ENCODE measurements at regions not wholly inside any gene's neighbourhood (a gene's known extent, or its start where the extent isn't known, plus 50 kb on each side); places are given as distances from the start of the nearest gene placed in this dataset.

GRCh38 chr5:143734456-143734780 lies 77.5 kb upstream of the HMHB1 start:
- H3K18ac ChIP-seq (ENCODE audit: low read length): no peak overlapping the region

GRCh38 chr5:143733665-143734455 lies 78.1 kb upstream of the HMHB1 start:
- Histone ChIP-seq H2BK15ac (replicated peaks; ENCODE audit: low read depth) (peak overlapping the region; percentile 2), H3K27ac (ENCODE audit: low read depth, low read length) (no peak overlapping the region), H3K79me2 (ENCODE audit: control insufficient read depth, insufficient read depth, low read length) (no peaks in the 10 kb centered on the region), H3K18ac (ENCODE audit: low read length) (no peak overlapping the region), H3K36me3 (ENCODE audit: control insufficient read depth, insufficient read depth, low read length) (no peaks in the 10 kb centered on the region), H3K23ac (ENCODE audit: low read length) (no peak overlapping the region), H3K27me3 (ENCODE audit: insufficient read depth, low read length, poor library complexity) (no peaks in the 10 kb centered on the region), H3K9ac (ENCODE audit: low read length) (no peak overlapping the region), H2AK5ac (ENCODE audit: low read length) (no peak overlapping the region), H4K5ac (ENCODE audit: low read length) (no peak overlapping the region), H3K4ac (ENCODE audit: low read depth, low read length) (no peak overlapping the region), H3K4me2 (ENCODE audit: low read length) (no peak overlapping the region), H2BK5ac (ENCODE audit: low read length) (no peak overlapping the region), H4K8ac (ENCODE audit: low read depth, low read length) (no peak overlapping the region), H3K79me1 (ENCODE audit: low read length) (no peaks in the 10 kb centered on the region), H2BK120ac (ENCODE audit: low read depth, low read length) (no peak overlapping the region), H3K56ac (ENCODE audit: low read length) (no peak overlapping the region), H3K4me3 (ENCODE audit: low read length) (no peak overlapping the region), H3K4me1 (ENCODE audit: control insufficient read depth, low read depth, low read length) (no peaks in the 10 kb centered on the region)
- peak; percentile 66 for DNase-seq
- no CpG with 5 or more reads among the region's 6 CpGs for WGBS (ENCODE audit: extremely low coverage, insufficient coverage, low lambda C conversion rate)

More at GRCh38 chr5:143734456-143734780, 77.5 kb upstream of the HMHB1 start:
- Histone ChIP-seq H4K8ac (ENCODE audit: low read depth, low read length) (no peak overlapping the region), H2BK15ac (replicated peaks; ENCODE audit: low read depth) (no peak overlapping the region), H3K4ac (ENCODE audit: low read depth, low read length) (no peak overlapping the region), H3K27me3 (ENCODE audit: insufficient read depth, low read length, poor library complexity) (no peaks in the 10 kb centered on the region), H3K4me1 (ENCODE audit: control insufficient read depth, low read depth, low read length) (no peaks in the 10 kb centered on the region), H3K23ac (ENCODE audit: low read length) (no peak overlapping the region), H3K79me1 (ENCODE audit: low read length) (no peaks in the 10 kb centered on the region), H3K36me3 (ENCODE audit: control insufficient read depth, insufficient read depth, low read length) (no peaks in the 10 kb centered on the region), H2BK5ac (ENCODE audit: low read length) (no peak overlapping the region), H2AK5ac (ENCODE audit: low read length) (no peak overlapping the region), H3K79me2 (ENCODE audit: control insufficient read depth, insufficient read depth, low read length) (no peaks in the 10 kb centered on the region), H4K5ac (ENCODE audit: low read length) (no peak overlapping the region), H3K27ac (ENCODE audit: low read depth, low read length) (no peak overlapping the region), H3K4me2 (ENCODE audit: low read length) (no peak overlapping the region), H3K9ac (ENCODE audit: low read length) (no peak overlapping the region), H3K4me3 (ENCODE audit: low read length) (no peak overlapping the region), H2BK120ac (ENCODE audit: low read depth, low read length) (no peak overlapping the region), H3K56ac (ENCODE audit: low read length) (no peak overlapping the region)
- DNase-seq: no peak
- no CpG with 5 or more reads among the region's 3 CpGs for WGBS (ENCODE audit: extremely low coverage, insufficient coverage, low lambda C conversion rate)

- Histone ChIP-seq H4K8ac (ENCODE audit: low read depth, low read length) (no peak overlapping the region), H3K4ac (ENCODE audit: low read depth, low read length) (no peak overlapping the region), H2BK5ac (ENCODE audit: low read length) (no peak overlapping the region), H3K4me1 (ENCODE audit: control insufficient read depth, low read depth, low read length) (no peaks in the 10 kb centered on the region), H3K18ac (ENCODE audit: low read length) (no peak overlapping the region), H3K4me3 (ENCODE audit: low read length) (no peak overlapping the region), H3K27ac (ENCODE audit: low read depth, low read length) (no peak overlapping the region), H3K79me1 (ENCODE audit: low read length) (no peaks in the 10 kb centered on the region), H3K4me2 (ENCODE audit: low read length) (no peak overlapping the region), H3K79me2 (ENCODE audit: control insufficient read depth, insufficient read depth, low read length) (no peaks in the 10 kb centered on the region), H3K23ac (ENCODE audit: low read length) (no peak overlapping the region), H2BK15ac (replicated peaks; ENCODE audit: low read depth) (no peak overlapping the region), H2AK5ac (ENCODE audit: low read length) (no peak overlapping the region), H3K36me3 (ENCODE audit: control insufficient read depth, insufficient read depth, low read length) (no peaks in the 10 kb centered on the region), H4K5ac (ENCODE audit: low read length) (no peak overlapping the region), H2BK120ac (ENCODE audit: low read depth, low read length) (no peak overlapping the region), H3K56ac (ENCODE audit: low read length) (no peak overlapping the region), H3K27me3 (ENCODE audit: insufficient read depth, low read length, poor library complexity) (no peaks in the 10 kb centered on the region), H3K9ac (ENCODE audit: low read length) (no peak overlapping the region)
- no peak for DNase-seq
- no CpG with 5 or more reads among the region's 1 CpG for WGBS (ENCODE audit: extremely low coverage, insufficient coverage, low lambda C conversion rate)
Observed at GRCh38 chr5:143732402-143732801, 79.6 kb upstream of the HMHB1 start.

GRCh38 chr5:143730112-143730801 lies 81.7 kb upstream of the HMHB1 start:
- Histone ChIP-seq H3K23ac (ENCODE audit: low read length) (no peak overlapping the region), H3K56ac (ENCODE audit: low read length) (no peak overlapping the region), H4K5ac (ENCODE audit: low read length) (no peak overlapping the region), H2BK120ac (ENCODE audit: low read depth, low read length) (no peak overlapping the region), H2BK5ac (ENCODE audit: low read length) (no peak overlapping the region), H3K18ac (ENCODE audit: low read length) (no peak overlapping the region), H3K9ac (ENCODE audit: low read length) (no peak overlapping the region), H3K36me3 (ENCODE audit: control insufficient read depth, insufficient read depth, low read length) (no peaks in the 10 kb centered on the region), H2AK5ac (ENCODE audit: low read length) (no peak overlapping the region), H4K8ac (ENCODE audit: low read depth, low read length) (no peak overlapping the region), H2BK15ac (replicated peaks; ENCODE audit: low read depth) (no peak overlapping the region), H3K79me1 (ENCODE audit: low read length) (no peaks in the 10 kb centered on the region), H3K27ac (ENCODE audit: low read depth, low read length) (no peak overlapping the region), H3K79me2 (ENCODE audit: control insufficient read depth, insufficient read depth, low read length) (no peaks in the 10 kb centered on the region), H3K4ac (ENCODE audit: low read depth, low read length) (no peak overlapping the region), H3K4me1 (ENCODE audit: control insufficient read depth, low read depth, low read length) (no peaks in the 10 kb centered on the region), H3K4me2 (ENCODE audit: low read length) (no peak overlapping the region), H3K27me3 (ENCODE audit: insufficient read depth, low read length, poor library complexity) (no peaks in the 10 kb centered on the region), H3K4me3 (ENCODE audit: low read length) (no peak overlapping the region)
- no CpG with 5 or more reads among the region's 3 CpGs for WGBS (ENCODE audit: extremely low coverage, insufficient coverage, low lambda C conversion rate)
- no peak for DNase-seq

- no peak overlapping the region for H3K18ac ChIP-seq (ENCODE audit: low read length)
- H3K4me3 ChIP-seq (ENCODE audit: low read length): no peak overlapping the region
- H3K4me1 ChIP-seq (ENCODE audit: control insufficient read depth, low read depth, low read length): no peaks in the 10 kb centered on the region
- H3K36me3 ChIP-seq (ENCODE audit: control insufficient read depth, insufficient read depth, low read length): no peaks in the 10 kb centered on the region
- H4K8ac ChIP-seq (ENCODE audit: low read depth, low read length): no peak overlapping the region
- no peak overlapping the region for H3K9ac ChIP-seq (ENCODE audit: low read length)
- H3K56ac ChIP-seq (ENCODE audit: low read length): no peak overlapping the region
- H3K27ac ChIP-seq (ENCODE audit: low read depth, low read length): no peak overlapping the region
- no CpG with 5 or more reads among the region's 1 CpG for WGBS (ENCODE audit: extremely low coverage, insufficient coverage, low lambda C conversion rate)
- no peak overlapping the region for H4K5ac ChIP-seq (ENCODE audit: low read length)
- H3K79me1 ChIP-seq (ENCODE audit: low read length): no peaks in the 10 kb centered on the region
- H2BK120ac ChIP-seq (ENCODE audit: low read depth, low read length): no peak overlapping the region
- no peak overlapping the region for H3K4ac ChIP-seq (ENCODE audit: low read depth, low read length)
- H2BK15ac ChIP-seq (replicated peaks; ENCODE audit: low read depth): no peak overlapping the region
- no peak overlapping the region for H2BK5ac ChIP-seq (ENCODE audit: low read length)
- no peak overlapping the region for H3K23ac ChIP-seq (ENCODE audit: low read length)
- H3K79me2 ChIP-seq (ENCODE audit: control insufficient read depth, insufficient read depth, low read length): no peaks in the 10 kb centered on the region
- DNase-seq: no peak
- no peak overlapping the region for H3K4me2 ChIP-seq (ENCODE audit: low read length)
- no peaks in the 10 kb centered on the region for H3K27me3 ChIP-seq (ENCODE audit: insufficient read depth, low read length, poor library complexity)
- no peak overlapping the region for H2AK5ac ChIP-seq (ENCODE audit: low read length)
Observed at GRCh38 chr5:143729334-143729946, 82.5 kb upstream of the HMHB1 start.

Measured in mesendoderm (in vitro differentiated cells).